OCI-LY7 (cell line): ENCODE measurements at regions not wholly inside any gene's neighbourhood (a gene's known extent, or its start where the extent isn't known, plus 50 kb on each side); places are given as distances from the start of the nearest gene placed in this dataset.

Experiments
- CTCF ChIP-seq: fragments of 200-600 bp; sonication (generic); conservative IDR thresholded peaks from 2 replicates; pipeline ENCODE4 v1.5.1; 2014; ENCODE audit warnings: mild to moderate bottlenecking, antibody characterized with exemption, low read length, moderate library complexity, mixed read lengths
- EZH2phosphoT487 ChIP-seq: fragments of 200-600 bp; sonication (generic); IDR thresholded peaks from 2 replicates; pipeline ENCODE4 v1.6.1; 2018; ENCODE audit warnings: low read depth, borderline replicate concordance, mild to moderate bottlenecking, mixed run types, antibody characterized with exemption, low read length, moderate library complexity, mixed read lengths

- no peak for TF ChIP-seq CTCF
- no peak for TF ChIP-seq EZH2phosphoT487
Observed at GRCh38 chr5:84536797-84537196, 152.1 kb upstream of the EDIL3 start.
